AML-193 (cell line): ENCODE measurements at regions not wholly inside any gene's neighbourhood (a gene's known extent, or its start where the extent isn't known, plus 50 kb on each side); places are given as distances from the start of the nearest gene placed in this dataset.
"Not testable (repeated sequence)": the region's sequence is repeated elsewhere in the genome, so short reads cannot be mapped to it uniquely, and the experiment has no call there.

Experiments used
- DNase-seq, 2 experiments: peaks; one replicate each; lab custom pipeline; 2025; lab: John Stamatoyannopoulos, UW

DNA sequence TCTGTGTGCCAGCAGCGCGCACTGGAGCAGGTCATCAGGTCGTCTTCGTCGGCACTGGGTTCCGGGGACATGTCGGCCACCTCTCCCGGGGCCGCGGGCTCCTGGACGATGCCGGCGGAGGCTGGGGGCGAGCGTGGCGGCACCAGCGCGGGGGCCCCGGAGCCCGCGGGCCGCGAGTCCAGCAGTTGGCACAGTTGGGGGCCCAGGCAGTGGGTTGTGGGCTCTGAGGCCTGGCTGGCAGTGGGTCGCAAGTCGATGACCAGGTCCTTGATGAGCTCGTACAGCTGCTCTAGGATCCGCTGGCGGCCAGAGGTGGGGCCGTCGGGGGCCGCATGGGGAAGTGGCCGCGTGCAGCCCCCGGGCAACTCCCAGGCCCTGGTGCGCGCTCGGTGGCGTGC is 300.5 kb downstream of the CCDC74A start:
- DNase-seq = no peak

DNA sequence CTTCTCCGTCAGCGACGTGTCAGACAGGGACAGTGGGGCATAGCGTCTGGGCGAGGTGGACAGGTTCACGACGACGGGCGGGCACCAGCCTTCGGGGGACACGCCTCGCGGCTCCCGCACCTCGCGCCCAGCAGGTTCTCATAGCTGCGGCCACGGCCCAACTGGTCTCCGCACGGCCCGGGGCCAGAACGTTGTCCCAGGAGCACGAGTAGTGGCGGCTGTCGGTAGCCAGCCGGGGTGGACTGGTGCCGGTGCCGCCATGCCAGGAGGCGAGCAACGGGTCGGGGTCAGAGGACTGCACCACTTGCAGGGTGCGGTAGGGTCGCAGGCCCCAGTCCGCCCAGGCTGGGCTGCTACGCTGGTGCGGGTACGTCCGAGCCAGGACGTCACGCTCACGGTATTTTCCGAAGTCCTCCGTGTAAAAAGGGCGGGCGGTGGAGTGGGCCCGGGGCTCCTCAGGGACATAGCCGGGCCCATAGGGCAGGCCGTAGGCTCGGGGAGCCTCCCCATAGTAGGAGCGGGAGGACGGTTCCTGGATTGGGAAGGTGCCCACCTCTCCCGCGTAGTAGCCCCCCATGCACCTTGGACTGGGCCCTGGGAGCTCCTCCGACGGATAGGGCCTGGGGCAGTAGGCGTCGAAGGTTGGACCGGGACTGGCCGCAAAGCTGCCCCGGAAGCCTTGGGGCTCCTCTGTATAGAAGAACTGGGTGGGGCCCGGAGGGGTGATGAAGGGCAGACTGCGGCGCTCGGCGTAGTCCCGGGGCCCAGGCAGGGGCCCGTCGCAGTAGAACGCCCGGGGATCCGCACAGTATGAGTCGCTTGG is 301.2 kb downstream of the CCDC74A start:
- not testable (repeated sequence) for DNase-seq

DNA sequence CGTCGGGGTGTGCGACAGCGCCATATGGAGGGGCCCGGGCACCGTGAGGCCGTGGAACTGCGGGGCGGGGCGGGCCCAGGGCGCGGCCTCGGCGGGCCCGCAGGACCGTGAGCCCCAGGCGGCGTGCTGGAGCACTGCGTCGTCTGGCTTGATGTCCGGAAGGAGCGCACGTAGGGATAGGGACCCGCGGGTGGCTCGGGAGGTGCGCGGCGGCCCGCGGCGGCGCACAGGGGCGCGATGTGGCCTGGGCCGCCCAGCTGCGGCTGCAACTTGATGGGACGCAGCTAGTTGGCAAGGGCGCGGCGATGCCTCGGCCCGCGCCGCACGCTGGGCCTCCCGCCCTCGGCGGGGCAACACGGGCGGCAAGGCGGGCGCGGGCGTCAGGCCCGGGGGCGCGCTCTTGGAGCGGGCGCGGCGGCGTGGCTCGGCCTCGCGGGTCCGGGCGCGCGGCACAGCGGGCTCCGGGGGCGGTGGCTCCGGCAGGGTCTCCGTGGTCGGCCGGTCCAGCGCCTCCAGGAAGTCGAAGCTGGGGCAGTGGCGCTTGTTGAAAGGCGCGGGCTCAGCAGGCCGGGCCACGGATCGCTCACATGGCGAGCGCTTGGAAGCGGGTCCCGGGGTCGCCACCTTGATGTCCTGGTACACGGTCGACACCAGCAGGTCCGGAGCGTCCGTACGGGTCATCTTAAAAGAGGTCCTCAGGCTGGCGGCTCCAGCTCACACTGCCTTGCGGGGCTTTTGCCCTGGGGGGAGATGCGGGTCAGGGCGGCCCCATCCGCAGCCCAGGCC is 302.0 kb downstream of the CCDC74A start:
- DNase-seq = not testable (repeated sequence)

DNA sequence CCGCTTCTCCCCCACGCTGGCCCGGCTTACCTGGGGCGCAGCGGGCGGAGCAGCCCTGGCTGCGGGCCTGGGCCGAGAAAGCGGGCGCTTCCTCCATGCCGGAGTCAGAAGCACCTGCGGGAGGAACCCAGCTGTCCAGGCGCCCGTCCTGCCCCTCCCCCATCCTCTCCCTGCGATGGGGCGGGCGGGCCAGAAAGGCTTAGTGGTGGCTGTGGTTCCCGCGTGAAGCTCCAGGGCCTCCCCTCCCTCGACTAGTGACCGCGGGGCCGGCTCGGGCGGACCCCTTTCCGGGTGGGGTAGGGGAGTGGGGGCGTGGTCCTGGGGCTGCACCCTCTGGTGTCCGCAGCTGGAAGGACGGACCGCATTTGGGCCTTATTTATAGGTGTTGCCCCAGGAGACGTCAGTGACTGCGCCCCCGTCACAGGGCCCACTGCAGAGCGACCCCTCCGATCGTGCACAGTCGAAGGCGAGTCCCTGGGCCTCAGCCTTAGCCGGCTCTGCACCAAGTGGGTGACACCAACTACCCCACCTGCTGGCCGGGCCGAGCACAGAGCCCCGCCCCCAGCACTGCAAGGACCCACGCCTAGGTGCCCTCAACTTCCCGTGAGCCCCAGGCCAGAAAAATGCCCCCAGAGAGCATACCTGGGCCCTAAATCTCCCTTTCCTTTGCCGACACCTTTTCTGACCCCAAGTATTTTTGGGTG is 302.7 kb downstream of the CCDC74A start:
- DNase-seq = not testable (repeated sequence)

GRCh38 chr2:131830946-131831310 is 303.2 kb downstream of the CCDC74A start:
- DNase-seq = not testable (repeated sequence)

- DNase-seq = not testable (repeated sequence)
Measured at GRCh38 chr2:131831450-131832208, 303.9 kb downstream of the CCDC74A start.

GRCh38 chr2:131832209-131832780 is 304.6 kb downstream of the CCDC74A start:
- not testable (repeated sequence) for DNase-seq

DNA sequence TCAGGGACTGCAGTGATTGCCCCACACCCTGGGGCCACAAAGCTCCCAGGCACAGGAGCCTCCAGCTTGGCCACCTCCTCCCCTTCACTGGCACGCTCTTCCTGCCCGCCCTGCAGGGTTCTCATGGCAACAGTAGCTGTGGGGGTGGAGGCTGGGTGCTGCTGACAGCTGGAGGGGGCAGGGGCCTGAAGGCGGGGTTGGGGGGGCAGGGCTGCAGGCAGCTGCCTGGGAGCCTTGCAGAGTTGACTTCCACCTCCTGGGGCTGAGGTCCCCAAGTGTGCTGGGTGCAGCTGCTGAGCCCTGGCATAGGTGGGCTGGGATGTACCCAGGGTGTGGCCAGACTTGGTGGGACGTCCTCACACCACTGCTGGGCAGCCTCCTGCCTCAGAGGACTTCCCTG is 305.2 kb downstream of the CCDC74A start:
- DNase-seq = not testable (repeated sequence)

GRCh38 chr2:131833367-131834202 is 305.9 kb downstream of the CCDC74A start:
- not testable (repeated sequence) for DNase-seq

GRCh38 chr2:131834203-131835020 is 306.7 kb downstream of the CCDC74A start:
- DNase-seq = not testable (repeated sequence)

DNA sequence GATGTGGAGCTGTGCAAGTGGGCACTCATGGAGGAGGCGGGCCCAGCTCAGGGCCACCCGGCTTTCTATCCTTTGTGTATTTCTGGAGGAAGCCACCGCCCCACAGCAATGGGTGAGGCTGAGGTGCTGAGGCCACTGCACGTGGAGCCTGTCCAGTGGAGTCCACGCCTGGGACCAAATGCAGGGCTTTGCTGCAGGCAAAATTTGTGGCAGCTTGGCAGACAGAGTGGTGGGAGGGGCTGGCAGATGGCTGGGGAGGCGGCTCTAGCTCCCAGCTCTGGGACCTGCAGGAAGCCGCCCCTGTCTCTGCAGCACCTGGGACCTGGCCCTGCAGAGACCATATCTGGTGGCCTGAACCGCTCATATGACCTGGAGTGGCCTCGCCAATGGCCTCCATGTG is 307.3 kb downstream of the CCDC74A start:
- DNase-seq = not testable (repeated sequence)

DNA sequence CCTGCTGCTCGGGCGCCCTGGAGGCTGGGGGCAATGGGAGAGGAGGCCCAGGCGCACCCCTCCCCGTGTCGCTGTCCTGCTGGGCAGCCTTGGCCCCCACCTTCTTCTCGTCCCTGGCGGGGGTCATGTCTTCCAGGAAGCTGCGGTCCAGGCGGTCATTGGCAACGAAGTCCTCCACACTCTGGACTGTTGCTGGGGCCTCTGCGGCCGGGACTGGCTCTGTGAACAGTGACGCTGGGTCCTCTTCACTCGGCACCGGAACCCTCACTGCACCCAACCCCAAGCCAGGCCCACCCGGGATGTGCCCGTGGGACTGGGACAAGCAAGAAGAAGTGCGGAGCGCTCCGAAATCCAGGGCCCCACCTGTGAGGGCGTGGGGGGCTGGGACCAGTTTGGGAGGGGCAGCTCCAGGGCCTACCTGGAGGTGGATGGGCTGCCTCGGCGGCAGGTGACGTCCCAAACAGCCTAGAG is 308.0 kb downstream of the CCDC74A start:
- DNase-seq = no peak

- DNase-seq = not testable (repeated sequence)
Measured at GRCh38 chr2:131836116-131836515, 308.4 kb downstream of the CCDC74A start.

- not testable (repeated sequence) for DNase-seq
Measured at GRCh38 chr2:131844044-131844443, 316.4 kb downstream of the CCDC74A start.

DNA sequence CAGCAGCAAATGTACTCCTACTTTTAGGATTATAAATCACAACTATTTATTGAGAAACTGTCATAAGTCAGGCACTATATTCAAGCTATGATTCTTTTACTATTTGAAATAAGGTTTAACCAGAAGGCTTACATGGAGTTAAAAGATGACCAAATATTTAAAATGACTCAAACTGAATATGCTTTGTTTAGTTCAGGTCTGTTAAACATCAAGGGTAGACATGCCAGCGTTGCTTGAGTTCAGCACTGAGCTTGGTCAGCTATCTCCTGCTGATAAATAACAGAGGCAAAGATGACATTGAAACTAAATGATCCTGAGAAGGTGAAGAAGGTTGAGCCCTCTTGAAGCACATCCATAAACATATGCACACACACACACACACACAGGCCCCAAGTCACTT is 305.6 kb downstream of the ANKRD30BL start:
- not testable (repeated sequence) for DNase-seq

- not testable (repeated sequence) for DNase-seq
Measured at GRCh38 chr2:131858197-131858596, 303.6 kb downstream of the ANKRD30BL start.
